KBM-7 (cell line): ENCODE measurements at regions not wholly inside any gene's neighbourhood (a gene's known extent, or its start where the extent isn't known, plus 50 kb on each side); places are given as distances from the start of the nearest gene placed in this dataset.
"Not testable (repeated sequence)": the region's sequence is repeated elsewhere in the genome, so short reads cannot be mapped to it uniquely, and the experiment has no call there.

Experiments
- DNase-seq: peaks from one replicate; pipeline ENCODE4 v3.0.0-alpha.2; 2015
- in situ Hi-C: fragments of 300-500 bp; cut with MboI; formaldehyde crosslinking; loops from 2 replicates; pipeline ENCODE4 v1.14.3; 2020; ENCODE audit warnings: low sequenced_read_pairs, low pct_unique_long_range_greater_than_20kb, mixed read lengths

DNA sequence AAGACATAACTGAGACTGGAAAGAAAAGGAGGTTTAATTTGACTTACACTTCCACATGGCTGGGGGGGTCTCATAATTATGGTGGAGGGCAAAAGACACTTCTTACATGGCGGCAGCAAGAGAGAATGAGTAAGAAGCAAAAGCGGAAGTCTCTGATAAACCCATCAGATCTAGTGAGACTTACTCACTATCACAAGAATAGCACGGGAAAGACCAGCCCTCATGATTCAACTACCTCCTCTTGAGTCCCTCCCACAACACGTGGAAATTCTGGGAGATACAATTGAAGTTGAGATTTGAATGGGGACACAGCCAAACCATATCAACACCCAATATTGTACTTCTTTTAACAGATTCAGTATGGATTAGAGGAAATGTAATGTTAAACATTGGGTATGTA, 646.6 kb downstream of the ANKRD50 start:
- no peak for DNase-seq
- in situ Hi-C loops = no loop called here

DNA sequence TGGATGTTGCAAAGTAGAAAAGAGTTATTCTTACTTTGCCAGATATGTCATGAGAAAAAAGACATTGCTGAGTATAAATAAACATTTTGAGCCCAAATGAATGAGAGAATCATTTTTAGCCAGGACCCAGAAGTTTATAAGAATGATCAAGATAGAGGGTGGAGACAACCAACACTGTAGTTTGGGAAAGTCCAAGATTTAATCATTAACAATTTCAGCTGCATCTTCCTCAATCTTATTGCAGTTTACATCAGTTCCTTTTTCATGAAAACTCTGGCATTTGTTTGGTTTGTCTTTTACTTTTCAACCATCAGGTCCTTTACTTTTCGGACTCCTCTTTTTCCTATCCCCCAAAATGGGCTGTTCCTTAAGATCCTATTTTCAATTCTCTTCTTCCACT, 645.9 kb downstream of the ANKRD50 start:
- in situ Hi-C loops = no loop called here
- no peak for DNase-seq

DNA sequence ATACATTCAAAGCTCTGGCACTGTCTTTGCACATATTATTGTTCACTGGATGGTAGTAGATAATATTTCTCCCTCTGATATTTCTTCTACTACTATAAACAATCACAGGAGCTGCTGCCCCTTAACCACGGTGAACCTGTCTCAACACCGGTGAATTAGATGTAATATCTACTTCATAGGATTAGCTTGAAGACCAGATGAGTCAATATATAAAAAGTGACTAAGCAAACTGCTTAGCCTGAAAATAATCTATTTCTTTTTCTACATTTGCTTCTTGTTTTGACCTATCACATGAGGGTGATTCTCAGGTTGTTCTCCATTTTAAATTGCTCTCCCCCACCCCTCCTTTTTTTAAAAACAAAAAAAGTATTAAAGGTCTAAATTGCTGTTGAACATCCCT, 645.5 kb downstream of the ANKRD50 start:
- no peak for DNase-seq
- in situ Hi-C loops = no loop called here

DNA sequence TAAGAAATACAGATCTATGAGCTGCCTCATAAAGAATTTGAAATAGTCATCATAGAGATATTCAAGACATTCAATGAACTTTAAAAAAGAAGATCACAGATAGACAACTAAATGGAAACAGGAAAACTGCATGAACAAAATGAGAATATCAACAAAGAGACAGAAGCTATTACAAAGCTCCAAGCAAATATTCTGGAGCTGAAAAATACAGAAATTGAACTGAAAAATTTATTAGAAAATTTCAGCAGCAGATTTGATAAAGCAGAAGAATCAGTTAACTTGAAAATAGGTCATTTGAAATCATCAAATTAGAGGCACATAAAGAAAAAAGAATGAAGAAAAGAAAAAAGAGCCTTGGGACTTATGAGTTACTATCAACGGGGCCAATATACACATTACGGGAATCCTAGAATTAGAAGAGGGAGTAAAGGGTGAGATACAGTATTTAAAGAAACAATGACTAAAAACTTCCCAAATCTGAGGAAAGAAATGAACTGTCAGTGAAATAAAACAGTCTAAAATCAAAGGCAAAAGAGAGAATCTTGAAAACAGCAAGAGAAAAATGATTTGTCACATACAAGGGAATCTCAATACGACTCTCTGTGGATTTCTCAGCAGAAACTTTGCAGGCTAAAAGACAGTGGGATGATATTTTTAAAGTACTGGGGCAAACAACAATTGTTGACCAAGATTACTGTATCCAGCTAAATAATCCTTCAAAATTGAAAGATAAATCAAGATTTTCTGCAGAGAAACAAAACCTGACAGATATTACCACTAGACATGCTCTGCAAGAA, 641.6 kb downstream of the ANKRD50 start:
- in situ Hi-C loops = no loop called here
- DNase-seq = peak; percentile 30

DNA sequence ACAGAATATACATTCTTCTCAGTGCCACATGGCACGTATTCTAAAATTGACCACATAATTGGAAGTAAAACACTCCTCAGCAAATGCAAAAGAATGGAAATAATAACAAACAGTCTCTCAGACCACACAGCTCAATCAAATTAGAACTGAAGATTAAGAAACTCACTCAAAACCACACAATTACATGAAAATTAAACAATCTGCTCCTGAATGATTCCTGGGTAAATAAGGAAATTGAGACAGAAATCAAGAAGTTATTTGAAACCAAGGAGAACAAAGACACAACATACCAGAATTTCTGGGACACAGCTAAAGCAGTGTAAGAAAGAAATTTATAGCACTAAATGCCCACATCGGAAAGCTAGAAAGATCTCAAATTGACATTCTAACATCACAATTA, 637.3 kb downstream of the ANKRD50 start:
- DNase-seq, in situ Hi-C loops: not testable (repeated sequence)

DNA sequence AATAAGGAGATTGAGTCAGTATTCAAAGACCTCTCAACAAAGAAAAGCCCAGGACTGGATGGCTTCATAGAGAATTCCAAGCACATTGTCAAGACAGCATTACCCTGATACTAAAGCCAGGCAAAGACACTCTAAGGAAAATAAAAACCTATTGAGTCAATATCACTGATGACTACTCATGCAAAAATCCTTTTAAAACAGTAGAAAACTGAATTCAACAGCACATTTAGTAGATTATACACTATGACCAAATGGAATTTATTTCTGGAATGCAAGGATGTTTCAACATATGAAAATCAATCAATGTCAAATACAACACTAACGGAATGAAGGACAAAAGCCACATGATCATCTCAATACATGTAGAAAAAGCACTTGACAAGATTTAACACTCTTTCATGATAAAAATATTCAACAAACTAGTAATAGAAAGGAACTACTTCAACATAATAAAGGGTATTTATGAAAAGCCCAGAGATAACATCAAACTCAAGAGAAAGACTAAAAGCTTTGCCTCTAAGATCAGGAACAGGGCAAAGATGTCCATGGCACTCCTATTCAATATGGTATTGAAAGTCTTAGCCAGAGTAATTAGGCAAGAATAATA, 633.3 kb downstream of the ANKRD50 start:
- DNase-seq = no peak
- in situ Hi-C loops = no loop called here

DNA sequence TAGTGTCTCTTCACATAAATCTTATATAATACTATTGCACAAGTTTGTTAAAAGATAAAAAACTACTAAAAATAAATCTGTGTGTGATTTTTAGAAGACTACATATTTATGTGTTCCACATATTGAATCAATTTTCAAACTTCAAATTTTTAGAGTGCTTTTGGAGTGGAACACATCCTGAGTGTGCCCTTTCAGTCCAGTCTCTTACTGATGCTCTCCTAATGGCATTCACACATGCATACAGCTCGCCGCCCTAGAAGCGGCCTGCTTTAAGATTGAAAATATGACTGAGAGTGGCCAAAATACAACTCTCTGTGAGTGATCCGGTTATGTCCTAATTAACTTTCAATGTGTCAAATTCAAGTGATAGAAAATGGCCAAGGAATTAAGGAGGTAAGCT, 628.8 kb downstream of the ANKRD50 start:
- no peak for DNase-seq
- in situ Hi-C loops = no loop called here

DNA sequence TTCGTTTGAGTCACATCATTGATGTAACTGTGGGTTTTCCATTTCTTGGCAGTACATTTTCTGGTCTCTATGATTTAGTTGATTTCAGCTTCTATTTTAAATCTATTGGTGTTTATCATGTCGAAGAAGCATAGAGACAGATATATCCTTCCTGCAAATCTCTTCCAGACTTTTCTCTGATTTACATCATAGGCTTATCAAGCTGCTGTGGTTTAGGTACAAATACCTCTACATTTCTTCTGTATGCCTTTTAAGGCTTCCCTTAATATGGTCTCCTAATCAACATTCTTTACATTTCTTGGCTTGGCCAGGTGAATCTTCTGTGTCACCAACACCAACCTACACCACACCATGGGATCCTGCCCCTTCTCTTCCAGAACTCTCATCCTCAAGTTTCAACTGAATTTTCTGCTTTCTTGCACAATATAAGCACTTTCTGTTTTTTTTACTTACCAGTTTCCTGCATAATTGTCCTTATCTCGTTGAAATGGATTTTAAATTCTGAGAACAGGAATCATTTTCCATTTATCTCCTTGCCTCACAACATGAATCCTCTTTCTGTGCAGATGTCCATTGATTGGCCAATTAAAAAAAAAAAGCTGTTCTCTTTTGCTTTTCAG, 626.9 kb downstream of the ANKRD50 start:
- in situ Hi-C loops = no loop called here
- peak; percentile 36 for DNase-seq

DNA sequence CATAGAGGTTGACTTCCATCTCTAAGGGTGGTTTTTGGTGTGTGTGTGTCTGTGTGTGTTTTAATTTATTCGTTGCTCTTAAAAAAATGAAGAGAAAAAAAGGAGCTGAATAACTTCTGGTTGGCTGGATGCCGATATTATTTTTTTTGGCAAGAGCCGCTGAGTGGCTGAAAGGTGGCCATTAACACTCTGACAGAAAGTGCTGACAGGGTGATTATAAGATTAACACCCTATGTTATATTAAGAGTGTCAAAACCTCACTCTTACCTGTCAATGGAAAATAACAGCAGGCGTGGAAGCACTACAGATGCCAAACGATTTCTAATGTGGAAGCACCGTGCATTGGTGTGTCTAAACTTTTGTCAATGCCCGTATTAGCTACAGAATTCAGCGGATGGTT, 622.5 kb downstream of the ANKRD50 start:
- in situ Hi-C loops = no loop called here
- no peak for DNase-seq

DNA sequence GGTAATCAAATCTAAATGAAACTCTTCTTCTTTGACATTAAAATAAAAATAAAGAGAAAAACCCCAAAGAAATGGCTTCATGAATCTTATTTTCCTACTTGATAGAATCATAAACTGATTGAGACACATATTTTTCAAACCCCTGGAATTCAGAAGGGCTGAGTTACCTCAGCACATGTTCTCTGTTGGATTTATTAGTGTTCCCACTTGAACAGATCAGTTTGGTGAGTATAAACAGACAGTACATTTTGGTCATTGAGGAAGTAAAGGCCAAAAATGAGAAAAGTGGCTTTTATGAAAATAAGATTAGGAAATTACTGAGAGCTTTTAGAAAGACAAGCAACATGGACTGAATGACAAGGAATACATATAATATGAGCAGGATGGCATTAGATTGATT, 620.4 kb downstream of the ANKRD50 start:
- no peak for DNase-seq
- in situ Hi-C loops = no loop called here

DNA sequence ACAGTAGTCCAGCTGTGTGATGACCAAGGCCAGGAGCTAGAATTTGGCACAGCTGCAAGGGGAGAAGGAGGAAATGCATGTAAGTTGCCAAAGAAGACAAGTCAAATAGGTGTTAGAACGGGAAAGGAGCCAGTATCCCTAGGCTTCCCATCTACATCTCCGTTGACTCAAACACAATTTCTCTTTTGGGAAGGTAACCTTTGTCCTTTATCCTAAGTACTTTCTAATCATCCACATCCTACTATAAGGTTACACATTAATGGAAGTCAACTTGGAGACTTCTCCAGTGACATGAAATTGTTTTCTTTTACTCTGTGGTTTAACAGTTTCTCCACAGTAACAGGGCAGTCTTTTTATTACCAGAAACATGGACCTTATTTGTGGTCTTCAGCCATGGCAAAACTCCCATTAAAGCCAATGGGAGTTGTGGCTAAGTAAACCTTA, 620.0 kb downstream of the ANKRD50 start:
- in situ Hi-C loops = no loop called here
- no peak for DNase-seq

DNA sequence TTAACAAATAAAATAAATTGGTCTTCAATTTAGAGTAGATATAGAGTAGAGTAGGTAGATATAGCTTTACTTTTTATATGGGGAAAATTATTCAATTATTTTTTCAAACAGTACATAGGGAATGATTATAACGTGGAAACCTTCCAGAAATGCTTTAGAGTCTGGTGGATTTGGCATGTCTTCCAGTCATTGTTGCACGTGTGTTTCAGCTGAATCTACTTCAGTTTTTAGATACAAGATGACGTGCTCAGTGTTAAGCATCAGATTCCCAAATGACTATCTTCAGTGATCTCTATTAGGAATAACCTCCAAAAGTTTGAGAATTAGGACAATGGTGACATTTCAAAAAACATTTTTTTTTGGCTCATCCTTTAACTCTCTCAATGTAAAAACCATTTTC, 616.9 kb downstream of the ANKRD50 start:
- in situ Hi-C loops = no loop called here
- DNase-seq = no peak

DNA sequence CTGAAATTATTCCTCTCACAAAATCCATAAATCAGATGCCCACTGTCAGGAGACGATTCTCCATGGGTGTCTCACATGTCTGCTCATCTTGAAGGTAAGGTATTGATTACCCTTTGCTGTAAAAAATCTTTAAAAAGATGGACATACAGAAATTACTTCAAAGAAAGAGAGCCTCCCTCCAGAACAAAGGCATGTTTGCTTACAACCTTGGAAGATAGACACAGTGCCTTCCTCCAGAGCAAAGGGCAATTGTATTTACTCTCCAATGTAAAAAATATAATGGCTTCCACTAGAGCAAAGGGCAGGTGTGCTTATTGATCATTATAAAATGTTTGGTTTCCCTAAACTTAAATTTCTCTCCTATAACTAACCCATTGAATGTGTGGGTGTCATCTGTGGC, 616.2 kb downstream of the ANKRD50 start:
- no peak for DNase-seq
- in situ Hi-C loops = no loop called here

DNA sequence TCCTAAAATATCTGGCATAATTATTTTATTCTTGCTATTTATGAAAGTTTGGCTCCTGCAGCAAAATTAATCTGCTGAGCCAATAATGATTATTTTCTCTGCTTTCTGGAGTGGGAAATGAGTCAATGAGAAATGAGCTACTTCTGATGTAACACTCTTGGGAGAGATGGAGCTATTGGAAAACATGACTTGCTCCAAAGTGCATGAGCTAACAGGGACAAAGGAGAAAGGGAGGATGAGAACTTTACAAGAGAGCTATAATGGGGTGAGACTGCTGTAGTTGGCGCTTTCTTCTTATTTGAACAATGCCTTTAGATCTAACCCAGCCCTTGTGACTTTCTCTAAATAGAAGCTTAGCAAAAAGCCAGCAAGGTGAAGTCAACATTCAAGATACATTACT, 615.1 kb downstream of the ANKRD50 start:
- in situ Hi-C loops = no loop called here
- DNase-seq = no peak

DNA sequence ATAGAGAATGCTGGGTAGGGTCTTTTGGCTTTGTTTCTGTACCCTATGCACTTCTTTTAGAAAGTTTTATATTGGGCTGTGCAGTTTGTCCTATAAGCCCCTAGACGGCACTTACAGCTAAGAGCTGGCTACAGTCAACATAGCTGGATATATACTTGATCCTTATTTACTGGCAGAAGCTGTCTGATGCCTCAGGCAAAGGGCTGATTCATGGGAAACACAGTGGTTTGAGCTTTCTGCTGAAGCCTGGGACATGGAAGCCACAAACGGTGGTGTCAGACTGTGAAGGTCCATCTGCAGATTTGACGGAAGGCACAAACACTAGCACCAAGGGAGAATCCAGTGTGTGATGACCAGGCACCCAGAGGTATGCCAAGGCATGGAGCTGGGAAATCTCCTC, 608.4 kb downstream of the ANKRD50 start:
- in situ Hi-C loops = no loop called here

DNA sequence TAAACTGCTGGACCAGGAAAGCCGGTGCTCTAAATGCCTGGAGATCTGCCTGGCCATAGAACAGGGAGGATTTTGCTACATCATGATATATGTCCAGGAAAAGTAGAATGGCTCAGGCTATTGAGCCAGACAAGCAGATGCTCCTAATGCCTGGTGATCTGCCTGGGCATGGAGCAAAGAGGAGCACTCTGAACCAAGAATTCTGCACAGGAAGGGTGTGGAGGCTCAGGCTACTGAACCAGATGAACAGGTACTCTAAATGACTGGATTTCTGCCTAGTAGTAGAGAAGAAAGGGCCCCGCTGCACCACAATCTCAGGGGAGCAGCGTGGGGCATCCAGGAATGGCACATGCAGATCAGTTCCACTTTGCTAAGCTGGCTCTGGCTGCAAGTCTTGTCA, 607.9 kb downstream of the ANKRD50 start:
- in situ Hi-C loops = no loop called here
- no peak for DNase-seq

More for the DNA sequence above, 608.4 kb downstream of the ANKRD50 start:
- DNase-seq = no peak

DNA sequence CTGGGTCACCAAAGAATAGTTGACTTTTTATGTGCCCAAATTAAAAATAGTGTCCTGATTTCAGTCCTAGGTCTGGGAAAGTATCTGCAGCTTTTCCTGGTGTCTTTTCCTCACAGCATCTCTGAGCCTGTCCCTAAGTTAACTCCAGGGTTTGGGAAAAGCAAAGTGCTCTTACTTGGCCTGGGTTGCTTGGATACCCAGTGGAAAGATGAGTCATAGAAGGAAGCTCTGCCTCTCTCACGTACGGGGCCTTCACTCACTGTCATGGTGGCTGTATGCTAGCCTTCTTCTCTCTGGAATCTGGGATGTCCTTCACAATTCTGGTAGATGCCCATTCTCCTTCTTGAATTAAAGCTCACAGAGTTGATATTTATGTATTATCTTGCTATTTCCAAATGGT, 607.3 kb downstream of the ANKRD50 start:
- in situ Hi-C loops = no loop called here
- DNase-seq = no peak

DNA sequence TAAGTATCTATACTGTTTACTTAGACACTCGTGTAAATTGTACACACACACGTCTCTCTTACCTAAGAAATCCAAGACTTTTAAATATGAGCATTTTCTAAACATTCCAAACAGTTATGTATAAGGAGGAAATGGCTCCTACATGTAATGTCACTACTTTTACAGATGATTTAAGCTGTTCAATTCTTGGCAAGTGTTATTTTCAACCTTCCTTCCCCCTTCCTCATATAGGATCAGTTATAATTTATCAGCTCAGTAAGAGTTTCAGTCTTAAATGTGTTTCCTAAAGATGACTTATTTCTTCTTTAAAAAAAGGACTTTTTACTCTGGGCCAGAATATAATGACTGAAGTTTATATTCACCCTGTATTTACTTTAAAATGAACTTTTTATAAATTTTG, 601.1 kb downstream of the ANKRD50 start:
- in situ Hi-C loops = no loop called here
- DNase-seq = no peak

DNA sequence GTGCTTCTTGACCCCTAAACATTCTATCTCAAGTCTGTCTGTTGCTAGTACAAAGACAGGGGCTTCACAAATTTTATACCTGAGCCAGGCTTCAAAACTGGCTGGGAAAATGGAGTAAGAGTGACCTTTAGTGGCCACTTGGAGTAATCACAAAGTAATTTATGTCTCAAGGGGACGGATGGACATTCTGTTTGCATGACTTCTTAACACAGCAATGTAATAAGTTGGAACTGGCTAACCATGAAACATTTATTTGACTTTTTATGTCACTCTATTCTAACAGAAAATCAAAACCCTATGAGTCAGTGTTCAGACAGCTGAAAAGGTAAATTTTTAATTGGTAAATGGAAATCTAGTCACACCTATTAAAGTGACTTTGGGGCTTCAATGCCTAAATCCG, 600.6 kb downstream of the ANKRD50 start:
- in situ Hi-C loops = no loop called here
- peak; percentile 53 for DNase-seq

DNA sequence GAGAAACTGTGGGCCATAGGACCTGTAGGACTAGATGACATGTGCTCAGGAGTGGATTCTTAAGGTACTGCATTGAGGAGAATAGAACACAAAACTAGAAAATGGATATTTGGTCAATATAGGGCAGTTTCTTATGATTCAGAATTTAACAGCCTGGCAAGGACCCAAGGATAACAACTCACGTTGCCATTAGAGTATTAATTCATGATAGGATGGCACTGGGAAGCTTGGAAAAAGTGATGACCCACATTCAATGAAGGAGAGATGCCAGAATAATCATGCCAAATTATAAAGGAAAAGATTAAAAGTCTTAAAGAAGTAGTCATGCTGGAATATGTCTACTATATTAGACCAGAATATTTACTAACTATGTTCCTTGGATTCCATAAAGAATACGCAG, 594.5 kb downstream of the ANKRD50 start:
- in situ Hi-C loops = no loop called here

More for the DNA sequence above, 594.5 kb downstream of the ANKRD50 start:
- DNase-seq = no peak
